H1 (cell line): ENCODE measurements at regions not wholly inside any gene's neighbourhood (a gene's known extent, or its start where the extent isn't known, plus 50 kb on each side); places are given as distances from the start of the nearest gene placed in this dataset.

Experiments used
- CTCF ChIA-PET: fragments of 300-600 bp; sonication (Branson Sonifier 250); formaldehyde crosslinking; loops from one replicate; lab custom pipeline; 2021; ENCODE audit not compliant: partially characterized antibody; lab: Charles Lee
- POLR2A ChIA-PET: fragments of 300-600 bp; sonication (Branson Sonifier 250); formaldehyde crosslinking; loops from one replicate; lab custom pipeline; 2021; ENCODE audit warnings: inconsistent platforms; ENCODE audit not compliant: partially characterized antibody; lab: Charles Lee
- DNase-seq, 2 experiments: peaks; one replicate each; pipeline versions ENCODE4 v3.0.0 to v3.0.0-alpha.2; 2010 to 2022; ENCODE audit warnings: low spot score in 2 of 2, low read depth in 1 of 2, mixed read lengths in 1 of 2
- FAIRE-seq: peaks from 2 replicates; lab custom pipeline; 2011; peaks lifted over from hg19 to GRCh38; lab: Jason Lieb, UNC
- H2AFZ ChIP-seq: 2 replicates; pipeline ENCODE4 v1.8.1; 2012; ENCODE audit warnings: low read length, inconsistent platforms
- H2AK5ac ChIP-seq: 2 replicates; pipeline ENCODE4 v1.6.1; 2013; ENCODE audit warnings: low read depth, low read length
- H2BK120ac ChIP-seq: replicated peaks from 2 replicates; pipeline ENCODE3; 2013; ENCODE audit warnings: low read depth, low read length, inconsistent platforms
- H2BK12ac ChIP-seq: 2 replicates; pipeline ENCODE4 v1.6.1; 2013; ENCODE audit warnings: low read depth, low read length
- H2BK15ac ChIP-seq: 2 replicates; pipeline ENCODE4 v1.6.1; 2013; ENCODE audit warnings: low read length
- H2BK20ac ChIP-seq: 2 replicates; pipeline ENCODE4 v1.6.1; 2013; ENCODE audit warnings: low read length
- H2BK5ac ChIP-seq: 2 replicates; pipeline ENCODE4 v1.6.1; 2013; ENCODE audit warnings: low read depth, low read length
- H3K14ac ChIP-seq: 2 replicates; pipeline ENCODE4 v1.6.1; 2013; ENCODE audit warnings: inconsistent platforms; ENCODE audit not compliant: insufficient read length
- H3K18ac ChIP-seq: 2 replicates; pipeline ENCODE4 v1.6.1; 2013; ENCODE audit warnings: low read length; ENCODE audit errors: extremely low read depth
- H3K23ac ChIP-seq: 2 replicates; pipeline ENCODE4 v1.6.1; 2013; ENCODE audit warnings: inconsistent platforms; ENCODE audit not compliant: insufficient read length
- H3K23me2 ChIP-seq: 2 replicates; pipeline ENCODE4 v1.6.1; 2013; ENCODE audit warnings: low read depth, low read length
- H3K27ac ChIP-seq: 2 replicates; pipeline ENCODE4 v1.6.1; 2011; ENCODE audit warnings: low read depth, low read length, inconsistent platforms
- H3K27me3 ChIP-seq, 4 experiments: replicated peaks in 1 of 4; 1 replicate in 1 of 4; 2 replicates in 3 of 4; pipeline versions ENCODE4 v1.6.1 to v1.8.1; 2011 to 2013; ENCODE audit warnings: low read length in 3 of 4, mild to moderate bottlenecking in 3 of 4, inconsistent platforms in 2 of 4, mixed read lengths in 2 of 4, moderate library complexity in 1 of 4; ENCODE audit not compliant: control insufficient read depth in 3 of 4, insufficient read depth in 3 of 4; ENCODE audit errors: extremely low read depth in 1 of 4
- H3K36me3 ChIP-seq, 4 experiments: 2 replicates each; pipeline versions ENCODE4 v1.6.1 to v1.8.1; 2011 to 2013; ENCODE audit warnings: mild to moderate bottlenecking in 4 of 4, low read length in 3 of 4, moderate library complexity in 2 of 4, control low read depth in 1 of 4, inconsistent platforms in 1 of 4; ENCODE audit not compliant: insufficient read depth in 4 of 4, control insufficient read depth in 2 of 4
- H3K4ac ChIP-seq: replicated peaks from 2 replicates; pipeline ENCODE3; 2013; ENCODE audit warnings: low read length, low read depth, mixed read lengths, inconsistent platforms; ENCODE audit not compliant: insufficient read length
- H3K4me1 ChIP-seq, 4 experiments: replicated peaks in 1 of 4; 1 replicate in 1 of 4; 2 replicates in 3 of 4; pipeline versions ENCODE4 v1.6.1 to v1.8.1; 2011 to 2013; ENCODE audit warnings: low read length in 3 of 4, inconsistent platforms in 2 of 4, mixed read lengths in 1 of 4; ENCODE audit not compliant: insufficient read depth in 4 of 4, control insufficient read depth in 3 of 4
- H3K4me2 ChIP-seq, 2 experiments: 2 replicates each; pipeline versions ENCODE4 v1.6.1 to v1.8.1; 2011 to 2013; ENCODE audit warnings: low read depth in 2 of 2, low read length in 2 of 2, control low read depth in 1 of 2, inconsistent platforms in 1 of 2, mild to moderate bottlenecking in 1 of 2; ENCODE audit not compliant: insufficient read depth in 1 of 2
- H3K4me3 ChIP-seq, 4 experiments: fragments of 200-600, 300-600 bp in 1 of 4; sonication (generic), shearing (Covaris generic), sonication (Bioruptor Twin) in 1 of 4; 2 replicates each; pipeline versions ENCODE4 v1.5.1 to v1.8.1; 2011 to 2016; ENCODE audit warnings: low read length in 4 of 4, low read depth in 3 of 4, control low read depth in 2 of 4, inconsistent platforms in 2 of 4, mild to moderate bottlenecking in 2 of 4, mixed read lengths in 1 of 4, moderate library complexity in 1 of 4; ENCODE audit not compliant: insufficient read depth in 2 of 4; ENCODE audit errors: extremely low read depth in 1 of 4
- H3K56ac ChIP-seq: replicated peaks from 2 replicates; pipeline ENCODE3; 2013; ENCODE audit warnings: low read depth, mild to moderate bottlenecking, mixed read lengths, low read length, inconsistent platforms; ENCODE audit not compliant: insufficient read length
- H3K79me1 ChIP-seq: 2 replicates; pipeline ENCODE4 v1.6.1; 2013; ENCODE audit warnings: low read depth, low read length, control low read depth
- H3K79me2 ChIP-seq, 2 experiments: 2 replicates each; pipeline versions ENCODE4 v1.6.1 to v1.8.1; 2012 to 2013; ENCODE audit warnings: low read length in 2 of 2, mild to moderate bottlenecking in 2 of 2, inconsistent platforms in 1 of 2; ENCODE audit not compliant: insufficient read depth in 2 of 2, control insufficient read depth in 1 of 2
- H3K9ac ChIP-seq, 4 experiments: replicated peaks in 1 of 4; 1 replicate in 1 of 4; 2 replicates in 3 of 4; pipeline versions ENCODE4 v1.6.1 to v1.8.1; 2011 to 2013; ENCODE audit warnings: low read depth in 3 of 4, low read length in 3 of 4, control low read depth in 2 of 4, mild to moderate bottlenecking in 2 of 4, moderate library complexity in 2 of 4, inconsistent platforms in 1 of 4; ENCODE audit errors: extremely low read depth in 1 of 4
- H3K9me3 ChIP-seq, 2 experiments: 2 replicates each; pipeline versions ENCODE4 v1.6.1 to v1.8.1; 2012 to 2013; ENCODE audit warnings: mild to moderate bottlenecking in 2 of 2, moderate library complexity in 2 of 2, control low read depth in 1 of 2, inconsistent platforms in 1 of 2, low read depth in 1 of 2, low read length in 1 of 2, mixed read lengths in 1 of 2; ENCODE audit not compliant: insufficient read depth in 2 of 2
- H4K20me1 ChIP-seq, 2 experiments: replicated peaks in 1 of 2; 2 replicates each; pipeline versions ENCODE3 to v1.8.1; 2011 to 2013; ENCODE audit warnings: inconsistent platforms in 2 of 2, low read length in 2 of 2, mild to moderate bottlenecking in 1 of 2; ENCODE audit not compliant: insufficient read depth in 2 of 2, control insufficient read depth in 1 of 2
- H4K5ac ChIP-seq: 2 replicates; pipeline ENCODE4 v1.6.1; 2013; ENCODE audit warnings: low read length, low read depth, mixed read lengths, inconsistent platforms; ENCODE audit not compliant: insufficient read length
- H4K8ac ChIP-seq: 2 replicates; pipeline ENCODE4 v1.8.0; 2013; ENCODE audit warnings: mild to moderate bottlenecking, moderate library complexity, low read length, inconsistent platforms; ENCODE audit not compliant: insufficient read depth; ENCODE audit errors: extremely low read depth
- H4K91ac ChIP-seq: replicated peaks from 2 replicates; pipeline ENCODE3; 2013; ENCODE audit warnings: low read length, mixed read lengths, inconsistent platforms; ENCODE audit not compliant: insufficient read length
- CTCF ChIP-seq, 3 experiments: IDR thresholded peaks; 1 replicate in 2 of 3; 2 replicates in 1 of 3; pipeline versions ENCODE4 v1.5.1 to v1.6.1; 2011; ENCODE audit warnings: low read length in 3 of 3, mild to moderate bottlenecking in 3 of 3, inconsistent platforms in 2 of 3, low read depth in 1 of 3, moderate library complexity in 1 of 3; ENCODE audit not compliant: insufficient read depth in 1 of 3; ENCODE audit errors: control extremely low read depth in 1 of 3
- POLR2AphosphoS5 ChIP-seq: IDR thresholded peaks from 2 replicates; pipeline ENCODE4 v1.6.1; 2011; ENCODE audit warnings: low read depth, low read length
- RAD21 ChIP-seq, 2 experiments: IDR thresholded peaks in 1 of 2; conservative IDR thresholded peaks in 1 of 2; 2 replicates each; pipeline ENCODE4 v1.6.1; 2011; ENCODE audit warnings: low read depth in 2 of 2, low read length in 2 of 2, improper control_type of control experiment in 1 of 2, inconsistent platforms in 1 of 2, mild to moderate bottlenecking in 1 of 2, moderate library complexity in 1 of 2
- SIN3A ChIP-seq, 2 experiments: IDR thresholded peaks in 1 of 2; conservative IDR thresholded peaks in 1 of 2; 2 replicates each; pipeline ENCODE4 v1.6.1; 2011 to 2012; ENCODE audit warnings: low read length in 2 of 2, improper control_type of control experiment in 1 of 2, low read depth in 1 of 2, mild to moderate bottlenecking in 1 of 2
- WGBS, 2 experiments: shearing (Covaris generic) in 1 of 2; methylation state at CpG; one replicate each; pipeline versions ENCODE4 v1.1.6 to v1.1.7; 2013 to 2015; ENCODE audit warnings: low lambda C conversion rate in 2 of 2, mixed read lengths in 2 of 2, inconsistent platforms in 1 of 2, low coverage in 1 of 2, missing lambda C conversion rate in 1 of 2; ENCODE audit not compliant: insufficient replicate concordance in 2 of 2, insufficient coverage in 1 of 2, insufficient read length in 1 of 2; ENCODE audit errors: extremely low coverage in 1 of 2, missing lambda C conversion rate in 1 of 2; 5-methylcytosine and 5-hydroxymethylcytosine counted together

- no peak overlapping the region for H2AFZ ChIP-seq
- no peaks in the 10 kb centered on the region for H3K79me1 ChIP-seq
- FAIRE-seq = peak; percentile 78
- H3K4me3 ChIP-seq = no peak overlapping the region
- H3K9me3 ChIP-seq = no peaks in the 10 kb centered on the region
- H3K9ac ChIP-seq = no peak overlapping the region
- H2BK120ac ChIP-seq = no peak overlapping the region
- peaks cover 1 to 4% (median 2%) of the 10 kb centered on the region in 4 experiments; a peak in 6 of 7 replicates for H3K4me1 ChIP-seq
- no peak overlapping the region for H3K18ac ChIP-seq
- POLR2A ChIA-PET = no interaction called here
- no peak overlapping the region for H3K27ac ChIP-seq
- H3K23ac ChIP-seq = no peak overlapping the region
- no peaks in the 10 kb centered on the region for H3K36me3 ChIP-seq
- H3K14ac ChIP-seq = no peak overlapping the region
- no peak for DNase-seq
- no peak overlapping the region for H4K5ac ChIP-seq
- 85% methylated on average over 6 of the region's 6 CpGs; no CpG with 5 or more reads in 1 of the 2 experiments for WGBS, 2 experiments
- no peak overlapping the region for H2BK12ac ChIP-seq
- no peaks in the 10 kb centered on the region for H4K20me1 ChIP-seq
- H2AK5ac ChIP-seq = no peak overlapping the region
- H3K4me2 ChIP-seq = no peak overlapping the region
- no peaks in the 10 kb centered on the region for H3K79me2 ChIP-seq
- H2BK15ac ChIP-seq = no peak overlapping the region
- no peak overlapping the region for H4K91ac ChIP-seq
- H2BK20ac ChIP-seq = no peak overlapping the region
- H4K8ac ChIP-seq = no peak overlapping the region
- no peak overlapping the region for H2BK5ac ChIP-seq
- CTCF ChIA-PET = interaction anchor here (0.5 to 2.2 kb wide), 20 partner anchors 9 to 1653 kb away, joined by 3 to 11 read pairs (median 4); no protein-coding TSS in a partner anchor
- no peak overlapping the region for H3K4ac ChIP-seq
- no peaks in the 10 kb centered on the region; the same call in 1 of the 2 replicates for H3K23me2 ChIP-seq
- no peaks in the 10 kb centered on the region for H3K27me3 ChIP-seq
- no peak overlapping the region for H3K56ac ChIP-seq
- peak; percentile 44 to 52 for TF ChIP-seq RAD21 (IDR thresholded peaks at IDR 0.05 in 1 of 2, conservative IDR thresholded peaks at IDR 0.05 in 1 of 2; ENCODE audit: low read depth in 2 of 2, low read length in 2 of 2)
- peak in 2 of 3 experiments; percentile 43 to 62; a peak in 3 of 4 replicates for TF ChIP-seq CTCF (IDR thresholded peaks at IDR 0.05; ENCODE audit: control extremely low read depth in 1 of 3, insufficient read depth in 1 of 3, low read depth in 1 of 3, low read length in 3 of 3)
- TF ChIP-seq SIN3A (conservative IDR thresholded peaks at IDR 0.05 in 1 of 2, IDR thresholded peaks at IDR 0.05 in 1 of 2; ENCODE audit: low read depth in 1 of 2, low read length in 2 of 2) = no peak
- TF ChIP-seq POLR2AphosphoS5 = no peak
Measured at GRCh38 chr21:38669186-38669585, 136.5 kb upstream of the ETS2 start.
